Spleen (tissue), 11 donors: ENCODE measurements at regions not wholly inside any gene's neighbourhood (a gene's known extent, or its start where the extent isn't known, plus 50 kb on each side); places are given as distances from the start of the nearest gene placed in this dataset.
"Not testable (repeated sequence)": the region's sequence is repeated elsewhere in the genome, so short reads cannot be mapped to it uniquely, and the experiment has no call there.

Experiments
- DNase-seq: peaks from one replicate; pipeline ENCODE4 v3.0.0-alpha.2; 2020
- H3K27ac ChIP-seq, 8 donors: fragments of 200-600 bp; sonication (generic) in 7 of 8; 1 replicate in 4 of 8; 2 replicates in 4 of 8; pipeline versions ENCODE4 v1.5.0 to v1.8.0; 2016 to 2021; ENCODE audit warnings: inconsistent platforms in 4 of 8, mild to moderate bottlenecking in 4 of 8, moderate library complexity in 1 of 8
- H3K27me3 ChIP-seq, 7 donors: fragments of 200-600 bp; sonication (generic) in 6 of 7; replicated peaks in 1 of 7; 1 replicate in 4 of 7; 2 replicates in 3 of 7; pipeline versions ENCODE4 v1.5.0 to v1.8.0; 2016 to 2021; ENCODE audit warnings: inconsistent platforms in 3 of 7, mild to moderate bottlenecking in 1 of 7
- H3K36me3 ChIP-seq, 6 donors: fragments of 200-600 bp; sonication (generic) in 5 of 6; 1 replicate in 4 of 6; 2 replicates in 2 of 6; pipeline versions ENCODE4 v1.5.0 to v1.8.0; 2016 to 2021; ENCODE audit warnings: inconsistent platforms in 2 of 6
- H3K4me1 ChIP-seq, 6 donors: fragments of 200-600 bp; sonication (generic) in 5 of 6; 1 replicate in 3 of 6; 2 replicates in 3 of 6; pipeline versions ENCODE4 v1.5.0 to v1.8.0; 2016 to 2021; ENCODE audit warnings: inconsistent platforms in 3 of 6
- H3K4me3 ChIP-seq, 8 donors: fragments of 200-600 bp; sonication (generic) in 7 of 8; 1 replicate in 4 of 8; 2 replicates in 4 of 8; pipeline versions ENCODE4 v1.5.0 to v1.8.0; 2016 to 2021; ENCODE audit warnings: inconsistent platforms in 4 of 8, mild to moderate bottlenecking in 4 of 8, moderate library complexity in 2 of 8
- H3K9me3 ChIP-seq, 8 donors: fragments of 200-600 bp; sonication (generic) in 7 of 8; 1 replicate in 4 of 8; 2 replicates in 4 of 8; pipeline versions ENCODE4 v1.5.0 to v1.8.0; 2016 to 2021; ENCODE audit warnings: inconsistent platforms in 4 of 8
- CTCF ChIP-seq, 11 experiments: fragments of 200-600 bp in 7 of 11; fragments of 450-650 bp in 4 of 11; sonication (generic) in 4 of 11; IDR thresholded peaks in 8 of 11; conservative IDR thresholded peaks in 3 of 11; 1 replicate in 7 of 11; 2 replicates in 4 of 11; pipeline versions ENCODE4 v1.4.0 to v1.8.0; 2016 to 2021; ENCODE audit warnings: antibody characterized with exemption in 11 of 11, inconsistent platforms in 4 of 11, mild to moderate bottlenecking in 1 of 11
- POLR2A ChIP-seq, 3 donors: fragments of 450-650 bp; IDR thresholded peaks; one replicate each; pipeline ENCODE4 v1.5.1; 2017; ENCODE audit warnings: antibody characterized with exemption in 3 of 3, mild to moderate bottlenecking in 1 of 3
- POLR2AphosphoS5 ChIP-seq, 3 donors: sonication (generic); formaldehyde crosslinking; IDR thresholded peaks; one replicate each; pipeline ENCODE4 v1.5.1; 2017; ENCODE audit warnings: antibody characterized with exemption in 3 of 3
- WGBS, 5 donors: extraction: QIAGEN DNeasy Blood & Tissue Kit in 3 of 5; methylation state at CpG; one replicate each; pipeline versions ENCODE4 v1.1.5 to v1.1.7; 2013 to 2018; 5-methylcytosine and 5-hydroxymethylcytosine counted together
- intact Hi-C: fragments of 100-400 bp; cut with DNase I; formaldehyde crosslinking; loops from one replicate; pipeline ENCODE4 v1.15.0; 2023; ENCODE audit warnings: low total_unique reads
- donor health status: healthy with polysubstance abuse.
- donor health status: DM: no; HTN: no; CAD: no; lungs with moderate emphysema.
- donor health status: DM: no; HTN: no; CAD: no.
- donor health status: Bipolar disorder and iron deficiency.
- donor health status: healthy.
- donor health status: DM: no; HTN: no; CAD: no.
- donor health status: DM: yes; HTN: yes; CAD: no.

GRCh38 chr10:36003031-36003600 is 361.0 kb upstream of the FZD8 start:
- H3K4me1 ChIP-seq, result no peaks in the 10 kb centered on the region
- no peak overlapping the region for H3K27ac ChIP-seq
- no peak for DNase-seq
- no peak for TF ChIP-seq CTCF (IDR thresholded peaks at IDR 0.05 in 8 of 11, conservative IDR thresholded peaks at IDR 0.05 in 3 of 11)
- TF ChIP-seq POLR2AphosphoS5 (IDR thresholded peaks at IDR 0.05), result no peak
- no peak for TF ChIP-seq POLR2A (IDR thresholded peaks at IDR 0.05)
- peaks cover 0 to 14% (median 0%) of the 10 kb centered on the region in 8 donors for H3K9me3 ChIP-seq
- WGBS, 5 donors, result 77 to 84% (median 79%) methylated on average over 11 to 12 of the region's 12 CpGs
- H3K4me3 ChIP-seq, result no peak overlapping the region
- H3K27me3 ChIP-seq, result no peaks in the 10 kb centered on the region
- intact Hi-C loops, result no loop called here
- H3K36me3 ChIP-seq, result no peaks in the 10 kb centered on the region

- TF ChIP-seq POLR2AphosphoS5 (IDR thresholded peaks at IDR 0.05) (no peak), CTCF (IDR thresholded peaks at IDR 0.05 in 8 of 11, conservative IDR thresholded peaks at IDR 0.05 in 3 of 11) (no peak), POLR2A (IDR thresholded peaks at IDR 0.05) (no peak)
- WGBS, 5 donors, result 80 to 92% (median 86%) methylated on average over 5 of the region's 5 CpGs
- DNase-seq, result no peak
- Histone ChIP-seq H3K4me1 (no peaks in the 10 kb centered on the region), H3K27ac (no peak overlapping the region), H3K36me3 (no peaks in the 10 kb centered on the region), H3K4me3 (no peak overlapping the region), H3K27me3 (no peaks in the 10 kb centered on the region), H3K9me3 (peaks cover 0 to 10% (median 0%) of the 10 kb centered on the region in 8 donors)
- intact Hi-C loops, result no loop called here
Observed at GRCh38 chr10:36002445-36002844, 360.3 kb upstream of the FZD8 start.

- 90 to 100% (median 91%) methylated on average over 1 of the region's 1 CpG for WGBS, 5 donors
- not testable (repeated sequence) for H3K36me3 ChIP-seq
Observed at GRCh38 chr10:36000754-36001153, 358.7 kb upstream of the FZD8 start.

GRCh38 chr10:35998026-35998425 is 355.9 kb upstream of the FZD8 start:
- no peak for TF ChIP-seq POLR2AphosphoS5 (IDR thresholded peaks at IDR 0.05)
- no peak for DNase-seq
- 76 to 91% (median 82%) methylated on average over 3 of the region's 3 CpGs for WGBS, 5 donors
- Histone ChIP-seq H3K4me3 (no peak overlapping the region), H3K4me1 (no peaks in the 10 kb centered on the region), H3K36me3 (no peaks in the 10 kb centered on the region), H3K27me3 (no peaks in the 10 kb centered on the region), H3K9me3 (peaks cover 0 to 5% (median 0%) of the 10 kb centered on the region in 8 donors), H3K27ac (no peak overlapping the region)
- intact Hi-C loops, result no loop called here

More at GRCh38 chr10:36000754-36001153, 358.7 kb upstream of the FZD8 start:
- H3K27ac ChIP-seq, H3K9me3 ChIP-seq, H3K4me1 ChIP-seq, intact Hi-C loops, H3K4me3 ChIP-seq, DNase-seq, H3K27me3 ChIP-seq: not testable (repeated sequence)

- Histone ChIP-seq H3K36me3 (no peaks in the 10 kb centered on the region), H3K4me1 (no peaks in the 10 kb centered on the region), H3K27ac (no peak overlapping the region), H3K4me3 (no peak overlapping the region), H3K27me3 (no peaks in the 10 kb centered on the region), H3K9me3 (no peaks in the 10 kb centered on the region)
- WGBS, 5 donors, result 88 to 93% (median 92%) methylated on average over 4 of the region's 4 CpGs
- TF ChIP-seq CTCF (IDR thresholded peaks at IDR 0.05 in 8 of 11, conservative IDR thresholded peaks at IDR 0.05 in 3 of 11) (no peak), POLR2AphosphoS5 (IDR thresholded peaks at IDR 0.05) (no peak), POLR2A (IDR thresholded peaks at IDR 0.05) (no peak)
- no peak for DNase-seq
- intact Hi-C loops, result no loop called here
Observed at GRCh38 chr10:35995485-35995884, 353.4 kb upstream of the FZD8 start.
